ENCODE measurements at regions not wholly inside any gene's neighbourhood (a gene's known extent, or its start where the extent isn't known, plus 50 kb on each side); places are given as distances from the start of the nearest gene placed in this dataset.

GRCh38 chr9:38166501-38166900 lies 97.5 kb upstream of the SHB start:
- Histone ChIP-seq H3K4me1 (0 out of 3 replicates have a peak, but pooled peaks cover 1% of the 10 kb centered on the region), H3K4me3 (no peak overlapping the region), H3K9me3 (peaks cover 29% of the 10 kb centered on the region), H3K4me2 (no peak overlapping the region), H3K27ac (no peak overlapping the region)
- no peak for TF ChIP-seq EHMT2 (IDR thresholded peaks at IDR 0.05; ENCODE audit: low read depth)
- TF ChIP-seq MAX (IDR thresholded peaks at IDR 0.05), result no peak
- no peak for ATAC-seq
- CTCF ChIA-PET, result interaction anchor here (1.5 to 1.6 kb wide), 2 partner anchors 21 to 253 kb away, joined by 5 to 7 read pairs; no protein-coding TSS in a partner anchor
- 94% methylated on average over 3 of the region's 5 CpGs for WGBS (ENCODE audit: missing lambda C conversion rate)
- POLR2A ChIA-PET, result no interaction called here
- FAIRE-seq, result no peak
- DNase-seq (ENCODE audit: low read depth in 1 of 2, low spot score in 1 of 2), result no peak

GRCh38 chr9:38164659-38165221 lies 95.7 kb upstream of the SHB start:
- peaks cover 17% of the 10 kb centered on the region for H3K9me3 ChIP-seq
- TF ChIP-seq KDM5A (IDR thresholded peaks at IDR 0.05), result no peak
- TF ChIP-seq HEYL (CRISPR knock-in tag; IDR thresholded peaks at IDR 0.05), result no peak
- TF ChIP-seq JUN (IDR thresholded peaks at IDR 0.05), result no peak
- no peak for TF ChIP-seq ZSCAN20 (CRISPR knock-in tag; IDR thresholded peaks at IDR 0.05)
- no peak for TF ChIP-seq PBX3 (IDR thresholded peaks at IDR 0.05)
- TF ChIP-seq HDAC2 (IDR thresholded peaks at IDR 0.05), result no peak
- no peak for TF ChIP-seq EHMT2 (IDR thresholded peaks at IDR 0.05; ENCODE audit: low read depth)
- no peak for TF ChIP-seq RARB (CRISPR knock-in tag; IDR thresholded peaks at IDR 0.05)
- TF ChIP-seq GATA3 (IDR thresholded peaks at IDR 0.05; ENCODE audit: borderline replicate concordance), result no peak
- TF ChIP-seq BHLHE40 (IDR thresholded peaks at IDR 0.05; ENCODE audit: low read depth, low read length), result no peak
- no peak for TF ChIP-seq CEBPB (IDR thresholded peaks at IDR 0.05)
- TF ChIP-seq MAX (IDR thresholded peaks at IDR 0.05), result no peak
- no peak for TF ChIP-seq SMC3 (IDR thresholded peaks at IDR 0.05)
- no peak for TF ChIP-seq CHD2 (IDR thresholded peaks at IDR 0.05; ENCODE audit: low read length, partially characterized antibody)
- no peak for TF ChIP-seq HES2 (IDR thresholded peaks at IDR 0.05)
- TF ChIP-seq MAFK (IDR thresholded peaks at IDR 0.05; ENCODE audit: partially characterized antibody), result no peak
- no peak overlapping the region for H3K4me3 ChIP-seq
- ATAC-seq (no peak), FAIRE-seq (no peak), DNase-seq (ENCODE audit: low read depth in 1 of 2, low spot score in 1 of 2) (no peak)
- H3K27ac ChIP-seq, result no peak overlapping the region
- H3K4me1 ChIP-seq, result no peaks in the 10 kb centered on the region
- ChIA-PET CTCF (interaction anchor here (1.0 to 1.6 kb wide), 3 partner anchors 77 to 251 kb away, joined by 4 to 7 read pairs (median 4); no protein-coding TSS in a partner anchor), POLR2A (interaction anchor here (1.1 kb wide), 1 partner anchor 80 kb away, joined by 3 read pairs; no protein-coding TSS in a partner anchor)
- no peak overlapping the region for H3K4me2 ChIP-seq
- 81% methylated on average over 7 of the region's 9 CpGs for WGBS (ENCODE audit: missing lambda C conversion rate)

GRCh38 chr9:38163518-38163917 lies 94.5 kb upstream of the SHB start:
- H3K27ac ChIP-seq, result no peak overlapping the region
- ChIA-PET CTCF (interaction anchor here (0.8 to 2.2 kb wide), 4 partner anchors 10 to 250 kb away, joined by 3 to 5 read pairs (median 4); no protein-coding TSS in a partner anchor), POLR2A (no interaction called here)
- FAIRE-seq (no peak), DNase-seq (ENCODE audit: low read depth in 1 of 2, low spot score in 1 of 2) (no peak), ATAC-seq (no peak)
- WGBS (ENCODE audit: missing lambda C conversion rate), result 94% methylated on average over 3 of the region's 3 CpGs
- H3K4me2 ChIP-seq, result no peak overlapping the region
- H3K9me3 ChIP-seq, result 0 out of 3 replicates have a peak, but pooled peaks cover 8% of the 10 kb centered on the region
- H3K4me3 ChIP-seq, result no peak overlapping the region
- H3K4me1 ChIP-seq, result no peaks in the 10 kb centered on the region
- TF ChIP-seq MAX (IDR thresholded peaks at IDR 0.05), result no peak
- TF ChIP-seq ZNF302 (CRISPR knock-in tag; IDR thresholded peaks at IDR 0.05), result no peak
- TF ChIP-seq PHF8 (IDR thresholded peaks at IDR 0.05; ENCODE audit: borderline replicate concordance, low read depth), result no peak
- TF ChIP-seq KDM5A (IDR thresholded peaks at IDR 0.05), result no peak
- TF ChIP-seq GATA3 (IDR thresholded peaks at IDR 0.05; ENCODE audit: borderline replicate concordance), result no peak
- no peak for TF ChIP-seq REST (IDR thresholded peaks at IDR 0.05)
- TF ChIP-seq CHD2 (IDR thresholded peaks at IDR 0.05; ENCODE audit: low read length, partially characterized antibody), result no peak
- no peak for TF ChIP-seq BCL3 (IDR thresholded peaks at IDR 0.05)
- no peak for TF ChIP-seq EHMT2 (IDR thresholded peaks at IDR 0.05; ENCODE audit: low read depth)
- no peak for TF ChIP-seq JUNB (IDR thresholded peaks at IDR 0.05)
- no peak for TF ChIP-seq HOXB5 (CRISPR knock-in tag; IDR thresholded peaks at IDR 0.05)
- no peak for TF ChIP-seq ESRRA (IDR thresholded peaks at IDR 0.05; ENCODE audit: borderline replicate concordance, low read length)
- TF ChIP-seq ZSCAN20 (CRISPR knock-in tag; IDR thresholded peaks at IDR 0.05), result no peak
- TF ChIP-seq RARB (CRISPR knock-in tag; IDR thresholded peaks at IDR 0.05), result no peak
- TF ChIP-seq FOSL2 (IDR thresholded peaks at IDR 0.05), result no peak
- no peak for TF ChIP-seq FOSL2 (CRISPR knock-in tag; IDR thresholded peaks at IDR 0.05)
- no peak for TF ChIP-seq E2F6 (IDR thresholded peaks at IDR 0.05; ENCODE audit: borderline replicate concordance, low read depth)

Measured in A549 (cell line).